HEK293 (cell line): ENCODE measurements at regions not wholly inside any gene's neighbourhood (a gene's known extent, or its start where the extent isn't known, plus 50 kb on each side); places are given as distances from the start of the nearest gene placed in this dataset.

Experiments
- ATF2 ChIP-seq: fragments of 450-650 bp; formaldehyde crosslinking; IDR thresholded peaks from 2 replicates; pipeline ENCODE4 v1.5.1; 2016; ENCODE audit warnings: missing biosample characterization, missing genetic modification characterization, low read depth
- CTCF ChIP-seq: fragments of 450-650 bp; formaldehyde crosslinking; IDR thresholded peaks from 2 replicates; pipeline ENCODE4 v1.5.1; 2016; ENCODE audit warnings: missing biosample characterization, missing genetic modification characterization
- PBX3 ChIP-seq: sonication (generic); formaldehyde crosslinking; IDR thresholded peaks from 2 replicates; pipeline ENCODE4 v1.8.1; 2022; ENCODE audit warnings: mild to moderate bottlenecking, moderate library complexity, missing genetic modification reagents
- REST ChIP-seq: fragments of 450-650 bp; formaldehyde crosslinking; IDR thresholded peaks from 2 replicates; pipeline ENCODE4 v1.5.1; 2016; ENCODE audit warnings: missing biosample characterization, missing genetic modification characterization
- SP2 ChIP-seq: fragments of 450-650 bp; formaldehyde crosslinking; IDR thresholded peaks from 2 replicates; pipeline ENCODE4 v1.5.1; 2016; ENCODE audit warnings: missing biosample characterization, missing genetic modification characterization
- SP3 ChIP-seq: fragments of 450-650 bp; formaldehyde crosslinking; IDR thresholded peaks from 2 replicates; pipeline ENCODE4 v1.5.1; 2016; ENCODE audit warnings: missing biosample characterization, missing genetic modification characterization
- TCF7L2 ChIP-seq: IDR thresholded peaks from 2 replicates; pipeline ENCODE4 v1.6.1; 2011; ENCODE audit warnings: low read depth, mild to moderate bottlenecking, inconsistent platforms, low read length, moderate library complexity, borderline replicate concordance
- ZNF174 ChIP-seq: fragments of 450-650 bp; formaldehyde crosslinking; IDR thresholded peaks from 2 replicates; pipeline ENCODE4 v1.5.0; 2017; ENCODE audit warnings: missing biosample characterization, mild to moderate bottlenecking, missing genetic modification characterization
- ZNF610 ChIP-seq: fragments of 450-650 bp; formaldehyde crosslinking; IDR thresholded peaks from 2 replicates; pipeline ENCODE4 v1.5.1; 2016; ENCODE audit warnings: missing biosample characterization, missing genetic modification characterization, borderline replicate concordance
- ZNF621 ChIP-seq: fragments of 450-650 bp; formaldehyde crosslinking; IDR thresholded peaks from 2 replicates; pipeline ENCODE4 v1.5.1; 2017; ENCODE audit warnings: missing biosample characterization, missing genetic modification characterization
- ZNF664 ChIP-seq: fragments of 450-650 bp; formaldehyde crosslinking; IDR thresholded peaks from 2 replicates; pipeline ENCODE4 v1.5.1; 2016; ENCODE audit warnings: missing biosample characterization, missing genetic modification characterization
- ZNF692 ChIP-seq: fragments of 450-650 bp; formaldehyde crosslinking; IDR thresholded peaks from 2 replicates; pipeline ENCODE4 v1.5.1; 2016; ENCODE audit warnings: missing biosample characterization, missing genetic modification characterization

- TF ChIP-seq CTCF = no peak
- no peak for TF ChIP-seq SP2 (tag by site-specific recombination)
- no peak for TF ChIP-seq ZNF692 (tag by site-specific recombination)
- TF ChIP-seq ZNF664 = no peak
- no peak for TF ChIP-seq ATF2 (tag by site-specific recombination)
- no peak for TF ChIP-seq ZNF621 (tag by site-specific recombination)
- no peak for TF ChIP-seq SP3
- no peak for TF ChIP-seq ZNF174 (tag by site-specific recombination)
- no peak for TF ChIP-seq PBX3 (CRISPR knock-in tag)
- TF ChIP-seq REST (tag by site-specific recombination) = no peak
- TF ChIP-seq TCF7L2 = no peak
- no peak for TF ChIP-seq ZNF610 (tag by site-specific recombination)
Observed at GRCh38 chr5:35316611-35317274, 86.5 kb upstream of the PRLR start.
